Bronchial epithelial cell (primary cell): ENCODE measurements at regions not wholly inside any gene's neighbourhood (a gene's known extent, or its start where the extent isn't known, plus 50 kb on each side); places are given as distances from the start of the nearest gene placed in this dataset.

ENCODE experiments used
- DNase-seq: peaks from one replicate; pipeline ENCODE4 v3.0.0-alpha.2; 2010; ENCODE audit warnings: low read depth
- FAIRE-seq: peaks from 2 replicates; lab custom pipeline; 2011; peaks lifted over from hg19 to GRCh38; lab: Jason Lieb, UNC
- H3K27me3 ChIP-seq: 2 replicates; pipeline ENCODE4 v1.5.1; 2011; ENCODE audit warnings: low read length; ENCODE audit not compliant: control insufficient read depth, insufficient read depth
- H3K36me3 ChIP-seq: 2 replicates; pipeline ENCODE4 v1.5.1; 2011; ENCODE audit warnings: low read length; ENCODE audit not compliant: control insufficient read depth, insufficient read depth
- H3K4me3 ChIP-seq: 2 replicates; pipeline ENCODE4 v1.5.1; 2011; ENCODE audit warnings: mild to moderate bottlenecking, low read depth, low read length, control low read depth
- TF ChIP-seq, protein P1 (sequence below): IDR thresholded peaks from 2 replicates; pipeline ENCODE4 v1.5.1; 2011; ENCODE audit warnings: mild to moderate bottlenecking, moderate library complexity, low read length, control low read depth, inconsistent platforms; ENCODE audit not compliant: insufficient read depth, severe bottlenecking

DNA sequence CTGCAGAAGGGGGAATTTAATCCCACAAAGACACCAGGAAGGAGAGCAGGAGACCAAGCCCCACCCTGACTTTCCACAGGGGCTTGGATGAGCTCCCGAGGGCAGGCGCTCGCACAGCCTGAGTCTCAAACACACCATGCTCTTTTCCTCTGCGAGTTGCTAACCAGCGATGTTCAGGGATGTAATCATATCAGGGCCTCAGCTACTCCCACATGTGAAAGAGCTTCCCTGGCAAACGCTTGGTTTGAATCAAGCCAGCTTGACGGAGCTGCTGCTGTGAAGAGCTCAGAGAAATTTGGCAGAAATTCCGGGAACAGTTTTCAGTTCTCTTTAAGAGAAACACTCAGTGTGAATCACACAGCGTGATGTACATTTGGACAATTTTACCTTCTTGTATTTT is 385.8 kb downstream of the GALR1 start:
- no peak for DNase-seq
- no peak for FAIRE-seq
- TF ChIP-seq, protein P1, sequence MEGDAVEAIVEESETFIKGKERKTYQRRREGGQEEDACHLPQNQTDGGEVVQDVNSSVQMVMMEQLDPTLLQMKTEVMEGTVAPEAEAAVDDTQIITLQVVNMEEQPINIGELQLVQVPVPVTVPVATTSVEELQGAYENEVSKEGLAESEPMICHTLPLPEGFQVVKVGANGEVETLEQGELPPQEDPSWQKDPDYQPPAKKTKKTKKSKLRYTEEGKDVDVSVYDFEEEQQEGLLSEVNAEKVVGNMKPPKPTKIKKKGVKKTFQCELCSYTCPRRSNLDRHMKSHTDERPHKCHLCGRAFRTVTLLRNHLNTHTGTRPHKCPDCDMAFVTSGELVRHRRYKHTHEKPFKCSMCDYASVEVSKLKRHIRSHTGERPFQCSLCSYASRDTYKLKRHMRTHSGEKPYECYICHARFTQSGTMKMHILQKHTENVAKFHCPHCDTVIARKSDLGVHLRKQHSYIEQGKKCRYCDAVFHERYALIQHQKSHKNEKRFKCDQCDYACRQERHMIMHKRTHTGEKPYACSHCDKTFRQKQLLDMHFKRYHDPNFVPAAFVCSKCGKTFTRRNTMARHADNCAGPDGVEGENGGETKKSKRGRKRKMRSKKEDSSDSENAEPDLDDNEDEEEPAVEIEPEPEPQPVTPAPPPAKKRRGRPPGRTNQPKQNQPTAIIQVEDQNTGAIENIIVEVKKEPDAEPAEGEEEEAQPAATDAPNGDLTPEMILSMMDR: no peak

DNA sequence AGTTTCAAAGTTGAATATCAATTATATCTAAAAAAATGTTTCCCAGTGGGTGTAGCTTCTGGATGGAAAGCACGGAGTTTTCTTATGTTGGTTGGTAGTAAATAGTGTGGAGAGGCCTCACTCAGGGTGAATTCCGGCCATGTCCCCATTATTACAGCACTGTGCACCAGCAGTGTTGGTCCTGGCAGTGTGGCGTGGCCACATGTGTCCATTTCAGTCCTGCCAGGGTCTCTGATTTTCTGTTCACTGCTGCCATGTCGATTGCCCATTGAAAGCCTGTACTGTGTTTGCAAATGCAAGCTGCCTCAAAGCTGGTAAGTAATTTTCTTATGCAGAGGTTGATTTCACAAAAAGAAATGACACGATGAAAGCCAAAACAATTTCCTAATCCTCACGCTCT is 386.2 kb downstream of the GALR1 start:
- Histone ChIP-seq H3K27me3 (no peaks in the 10 kb centered on the region), H3K4me3 (no peak overlapping the region), H3K36me3 (no peaks in the 10 kb centered on the region)
- no peak for DNase-seq
- FAIRE-seq: no peak
- TF ChIP-seq, protein P1: no peak

More for the DNA sequence above, 385.8 kb downstream of the GALR1 start:
- Histone ChIP-seq H3K4me3 (no peak overlapping the region), H3K36me3 (no peaks in the 10 kb centered on the region), H3K27me3 (no peaks in the 10 kb centered on the region)

DNA sequence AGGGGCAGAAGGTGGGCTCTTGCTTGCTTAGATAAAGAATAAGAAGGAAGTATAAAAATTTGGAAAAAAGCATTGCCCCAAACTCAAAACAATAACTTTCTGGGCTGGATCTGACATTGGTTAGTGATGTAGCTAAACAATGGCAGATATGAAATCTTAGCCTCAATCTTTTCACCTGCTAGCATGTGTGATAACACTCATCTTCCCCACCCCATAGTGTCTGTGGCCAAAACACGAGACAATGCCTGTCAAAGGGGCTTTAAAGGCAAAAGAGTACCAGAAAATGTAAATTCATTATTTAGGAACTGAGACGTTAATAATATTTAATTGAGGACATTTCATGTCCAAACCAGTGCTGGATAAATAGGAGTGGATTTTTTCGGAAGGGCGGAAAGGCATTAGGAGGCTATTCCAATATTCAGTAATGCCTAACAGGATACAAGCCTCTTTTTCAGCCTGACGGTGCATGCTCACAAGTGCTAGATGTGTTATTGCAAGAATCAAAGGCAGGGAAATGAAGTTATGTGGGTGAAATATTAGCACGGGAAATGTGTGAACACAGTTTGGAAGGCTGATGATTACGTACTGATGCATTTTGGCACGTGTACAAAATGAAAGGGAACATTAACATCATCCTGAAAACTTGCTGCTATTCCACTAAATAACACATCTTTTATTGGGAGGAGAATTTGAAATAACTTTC is 395.7 kb downstream of the GALR1 start:
- H3K4me3 ChIP-seq: no peak overlapping the region
- no peaks in the 10 kb centered on the region for H3K36me3 ChIP-seq
- no peak for DNase-seq
- H3K27me3 ChIP-seq: no peaks in the 10 kb centered on the region
- TF ChIP-seq, protein P1: no peak
- FAIRE-seq: no peak

DNA sequence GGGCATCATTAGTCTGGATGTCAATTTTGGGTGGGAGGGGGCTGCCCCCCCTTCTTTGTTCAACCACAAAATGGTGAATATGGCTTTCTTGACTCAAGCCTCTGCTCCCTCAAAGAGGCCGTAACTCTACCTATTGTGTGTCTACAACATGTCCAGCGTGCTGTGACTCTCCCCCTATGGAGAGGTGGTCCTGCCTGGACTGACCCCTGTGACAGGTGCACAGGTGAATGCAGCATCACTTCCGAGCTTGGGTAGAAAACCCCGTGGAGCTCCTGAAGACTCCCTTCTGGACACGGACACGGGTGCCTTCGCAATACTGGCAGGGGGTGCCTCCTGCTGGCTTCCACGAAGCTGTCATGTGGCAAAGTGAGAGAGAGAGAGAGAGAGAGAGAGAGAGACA is 397.8 kb downstream of the GALR1 start:
- Histone ChIP-seq H3K36me3 (no peaks in the 10 kb centered on the region), H3K4me3 (no peak overlapping the region), H3K27me3 (no peaks in the 10 kb centered on the region)
- DNase-seq: no peak
- FAIRE-seq: no peak
- TF ChIP-seq, protein P1: no peak

DNA sequence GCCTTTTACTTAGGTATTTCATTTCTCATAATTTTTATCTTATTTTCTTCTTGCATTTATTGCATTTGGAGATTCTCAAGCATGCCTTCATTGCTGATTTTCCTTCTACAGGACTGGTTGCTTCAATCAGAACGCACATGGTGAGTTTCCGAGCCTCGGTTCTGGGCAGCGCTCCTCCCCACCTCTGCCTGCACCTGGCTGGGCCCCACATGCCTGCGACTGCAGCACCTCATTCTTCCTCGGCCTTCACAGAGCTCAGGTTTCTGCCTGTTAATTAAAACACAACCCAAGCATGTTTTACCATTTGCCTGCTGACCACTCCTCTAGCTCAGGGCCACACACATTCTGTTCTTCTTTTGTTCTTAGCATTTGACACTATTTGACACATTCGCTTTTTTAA is 398.8 kb downstream of the GALR1 start:
- DNase-seq (no peak), FAIRE-seq (no peak)
- no peak overlapping the region for H3K4me3 ChIP-seq
- TF ChIP-seq, protein P1: no peak
- no peaks in the 10 kb centered on the region for H3K36me3 ChIP-seq
- H3K27me3 ChIP-seq: no peaks in the 10 kb centered on the region
